GM23248 (cell line): ENCODE measurements at regions not wholly inside any gene's neighbourhood (a gene's known extent, or its start where the extent isn't known, plus 50 kb on each side); places are given as distances from the start of the nearest gene placed in this dataset.

Experiments
- EZH2 ChIP-seq: fragments of 200-600 bp; sonication (generic); IDR thresholded peaks from 2 replicates; pipeline ENCODE4 v1.6.1; 2018; ENCODE audit warnings: antibody characterized with exemption, mild to moderate bottlenecking; ENCODE audit not compliant: insufficient read depth, poor library complexity, severe bottlenecking
- EZH2phosphoT487 ChIP-seq: fragments of 200-600 bp; sonication (generic); IDR thresholded peaks from 2 replicates; pipeline ENCODE4 v1.6.1; 2018; ENCODE audit warnings: antibody characterized with exemption, moderate library complexity, mild to moderate bottlenecking, low read depth; ENCODE audit not compliant: insufficient read depth

DNA sequence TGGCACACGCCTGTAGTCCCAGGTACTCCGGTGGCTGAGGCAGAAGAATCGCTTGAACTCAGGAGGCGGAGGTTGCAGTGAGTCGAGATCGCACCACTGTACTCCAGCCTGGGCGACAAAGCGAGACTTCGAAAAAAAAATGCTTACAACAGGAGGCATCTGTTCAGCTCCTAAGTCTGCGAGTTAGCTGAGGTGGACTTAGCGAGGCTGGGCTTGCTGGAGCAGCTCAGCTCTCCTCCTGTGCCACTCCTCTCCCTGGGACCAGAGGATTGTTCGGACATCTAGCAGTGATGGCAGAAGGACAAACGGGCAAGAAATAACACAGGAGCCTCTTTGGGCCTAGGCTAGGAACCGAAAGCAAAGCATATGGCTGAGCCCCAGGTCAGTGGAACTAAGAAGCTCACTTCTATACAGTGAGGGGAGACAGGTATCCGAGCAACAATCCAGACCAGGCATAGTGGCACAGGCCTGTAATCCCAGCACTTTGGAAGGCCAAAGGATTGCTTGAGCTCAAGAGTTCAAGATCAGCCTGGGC is 260.1 kb downstream of the GLI2 start:
- TF ChIP-seq EZH2 (no peak), EZH2phosphoT487 (no peak)
